Fibroblast of villous mesenchyme (primary cell): ENCODE measurements at regions not wholly inside any gene's neighbourhood (a gene's known extent, or its start where the extent isn't known, plus 50 kb on each side); places are given as distances from the start of the nearest gene placed in this dataset.

Source experiments
- DNase-seq: peaks from one replicate; pipeline ENCODE4 v3.0.0-alpha.2; 2010; ENCODE audit warnings: low read depth
- H3K4me3 ChIP-seq: 2 replicates; pipeline ENCODE4 v1.5.1; 2011; ENCODE audit warnings: low read depth, mild to moderate bottlenecking, low read length
- CTCF ChIP-seq: IDR thresholded peaks from 2 replicates; pipeline ENCODE4 v1.5.1; 2012; ENCODE audit warnings: low read depth, mild to moderate bottlenecking, low read length; ENCODE audit not compliant: insufficient read depth

- TF ChIP-seq CTCF: no peak
- no peak for DNase-seq
- no peak overlapping the region for H3K4me3 ChIP-seq
Measured at GRCh38 chr9:126097679-126098078, 228.9 kb upstream of the MVB12B start.

GRCh38 chr9:126106404-126106803, 220.2 kb upstream of the MVB12B start:
- no peak overlapping the region for H3K4me3 ChIP-seq
- DNase-seq: no peak
- no peak for TF ChIP-seq CTCF

- no peak for DNase-seq
- no peak for TF ChIP-seq CTCF
- no peak overlapping the region for H3K4me3 ChIP-seq
Measured at GRCh38 chr9:126107693-126108092, 218.9 kb upstream of the MVB12B start.

- peak; percentile 11 for DNase-seq
- no peak for TF ChIP-seq CTCF
- no peak overlapping the region for H3K4me3 ChIP-seq
Measured at GRCh38 chr9:126108240-126108639, 218.4 kb upstream of the MVB12B start.

- TF ChIP-seq CTCF: no peak
- DNase-seq: no peak
- H3K4me3 ChIP-seq: no peak overlapping the region
Measured at GRCh38 chr9:126109575-126109974, 217.1 kb upstream of the MVB12B start.

- no peak for TF ChIP-seq CTCF
- no peak overlapping the region for H3K4me3 ChIP-seq
- no peak for DNase-seq
Measured at GRCh38 chr9:126111556-126111955, 215.1 kb upstream of the MVB12B start.

GRCh38 chr9:126112135-126112720, 214.4 kb upstream of the MVB12B start:
- DNase-seq: no peak
- no peak overlapping the region for H3K4me3 ChIP-seq
- TF ChIP-seq CTCF: no peak
